ENCODE measurements at regions not wholly inside any gene's neighbourhood (a gene's known extent, or its start where the extent isn't known, plus 50 kb on each side); places are given as distances from the start of the nearest gene placed in this dataset.
"Not testable (repeated sequence)": the region's sequence is repeated elsewhere in the genome, so short reads cannot be mapped to it uniquely, and the experiment has no call there.

DNA sequence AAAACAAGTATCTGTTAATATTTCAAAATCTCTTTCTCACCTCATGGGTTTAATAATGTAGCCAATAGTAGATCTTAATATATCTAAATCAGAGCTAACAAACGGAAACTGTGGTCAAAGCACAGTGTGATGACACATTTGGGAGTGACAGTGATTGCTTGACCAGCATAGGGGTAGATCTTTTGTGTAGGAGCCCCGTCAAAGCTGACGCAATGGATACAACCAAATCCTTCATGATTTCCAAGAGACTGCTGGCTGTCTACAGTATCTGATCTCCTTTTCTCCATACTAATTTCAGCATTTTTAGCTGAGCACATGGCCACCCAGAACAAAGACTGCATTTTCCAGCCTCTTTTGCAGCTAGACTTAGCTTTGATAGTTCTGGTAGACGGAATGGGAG, 299.3 kb upstream of the ECI2 start:
- H3K4me3 ChIP-seq (ENCODE audit: low read depth in 1 of 2, low read length in 2 of 2) = no peak overlapping the region
- peaks cover 0 to 4% of the 10 kb centered on the region in 2 donors for H3K27me3 ChIP-seq (ENCODE audit: control insufficient read depth in 1 of 2, insufficient read depth in 2 of 2, low read length in 2 of 2)
- H3K9ac ChIP-seq (ENCODE audit: low read depth in 1 of 2, low read length in 2 of 2) = no peak overlapping the region
- H3K36me3 ChIP-seq (ENCODE audit: control insufficient read depth in 1 of 2, insufficient read depth in 2 of 2, low read length in 2 of 2) = no peaks in the 10 kb centered on the region
- no peak overlapping the region for H3K27ac ChIP-seq (ENCODE audit: low read depth, low read length)
- no peaks in the 10 kb centered on the region for H3K4me1 ChIP-seq (ENCODE audit: control insufficient read depth in 1 of 2, insufficient read depth in 2 of 2, low read length in 2 of 2)
- no peaks in the 10 kb centered on the region for H3K9me3 ChIP-seq (ENCODE audit: control insufficient read depth in 1 of 2, low read length in 2 of 2)

DNA sequence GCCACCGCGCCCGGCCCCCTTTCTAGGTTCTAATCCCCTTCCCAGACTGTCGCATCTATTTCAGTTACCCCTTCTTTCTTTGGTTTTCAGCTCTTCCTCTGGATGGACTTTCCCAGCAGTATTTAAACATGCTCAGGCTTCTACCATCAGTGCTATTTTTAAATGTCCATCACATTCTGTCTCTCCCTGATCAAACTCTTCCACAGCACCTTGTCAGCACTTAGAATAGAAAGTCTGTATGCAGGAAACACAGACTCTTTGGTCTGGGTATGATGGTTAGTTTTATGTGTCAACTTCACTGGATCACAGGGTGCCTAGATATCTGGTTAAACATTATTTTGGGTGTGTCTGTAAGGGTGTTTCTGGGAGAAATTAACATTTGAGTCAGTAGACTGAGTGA, 297.8 kb upstream of the ECI2 start:
- Histone ChIP-seq H3K36me3 (ENCODE audit: control insufficient read depth in 1 of 2, insufficient read depth in 2 of 2, low read length in 2 of 2) (no peaks in the 10 kb centered on the region), H3K4me1 (ENCODE audit: control insufficient read depth in 1 of 2, insufficient read depth in 2 of 2, low read length in 2 of 2) (no peaks in the 10 kb centered on the region), H3K27ac (ENCODE audit: low read depth, low read length) (no peak overlapping the region), H3K9me3 (ENCODE audit: control insufficient read depth in 1 of 2, low read length in 2 of 2) (no peaks in the 10 kb centered on the region), H3K27me3 (ENCODE audit: control insufficient read depth in 1 of 2, insufficient read depth in 2 of 2, low read length in 2 of 2) (peaks cover 0 to 4% of the 10 kb centered on the region in 2 donors), H3K9ac (ENCODE audit: low read depth in 1 of 2, low read length in 2 of 2) (no peak overlapping the region), H3K4me3 (ENCODE audit: low read depth in 1 of 2, low read length in 2 of 2) (no peak overlapping the region)

DNA sequence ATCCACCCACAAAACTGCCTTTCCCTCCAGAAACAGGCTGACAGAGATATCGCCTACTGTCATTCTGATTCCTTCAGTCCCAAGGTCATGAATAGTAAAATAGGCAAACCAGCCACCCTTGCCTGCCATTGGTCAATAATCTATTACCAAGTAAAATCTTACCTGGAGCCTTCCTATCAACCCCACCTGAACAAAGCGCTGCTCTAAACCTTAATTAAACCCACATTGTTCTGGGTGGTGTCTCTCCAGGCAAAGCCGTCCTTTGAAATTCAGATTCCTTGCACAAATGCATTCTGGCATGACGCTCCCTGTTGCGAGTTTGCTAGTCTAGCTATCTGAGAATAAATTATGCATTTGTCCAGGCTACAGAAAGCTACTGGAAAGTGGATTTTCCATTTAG, 291.6 kb upstream of the ECI2 start:
- H3K27ac ChIP-seq (ENCODE audit: low read depth, low read length) = no peak overlapping the region
- H3K4me1 ChIP-seq (ENCODE audit: control insufficient read depth in 1 of 2, insufficient read depth in 2 of 2, low read length in 2 of 2) = no peaks in the 10 kb centered on the region
- no peak overlapping the region for H3K4me3 ChIP-seq (ENCODE audit: low read depth in 1 of 2, low read length in 2 of 2)
- H3K27me3 ChIP-seq (ENCODE audit: control insufficient read depth in 1 of 2, insufficient read depth in 2 of 2, low read length in 2 of 2) = no peaks in the 10 kb centered on the region
- no peak overlapping the region for H3K9ac ChIP-seq (ENCODE audit: low read depth in 1 of 2, low read length in 2 of 2)
- H3K36me3 ChIP-seq (ENCODE audit: control insufficient read depth in 1 of 2, insufficient read depth in 2 of 2, low read length in 2 of 2) = no peaks in the 10 kb centered on the region
- no peaks in the 10 kb centered on the region for H3K9me3 ChIP-seq (ENCODE audit: control insufficient read depth in 1 of 2, low read length in 2 of 2)

DNA sequence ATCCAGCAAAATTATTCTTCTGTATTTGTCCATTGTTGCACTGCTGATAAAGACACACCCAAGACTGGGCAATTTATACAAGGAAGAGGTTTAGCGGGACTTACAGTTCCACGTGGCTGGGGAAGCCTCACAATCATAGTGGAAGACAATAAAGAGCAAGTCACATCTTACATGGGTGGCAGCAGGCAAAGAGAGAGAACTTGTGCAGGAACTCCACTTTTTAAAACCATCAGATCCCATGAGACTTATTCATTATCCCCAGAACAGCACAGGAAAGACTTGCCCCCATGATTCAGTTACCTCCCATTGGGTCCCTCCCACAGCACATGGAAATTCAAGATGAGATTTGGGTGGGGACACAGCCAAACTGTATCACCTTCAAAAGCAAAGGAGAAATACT, 286.5 kb upstream of the ECI2 start:
- no peaks in the 10 kb centered on the region for H3K4me1 ChIP-seq (ENCODE audit: control insufficient read depth in 1 of 2, insufficient read depth in 2 of 2, low read length in 2 of 2)
- H3K27me3 ChIP-seq (ENCODE audit: control insufficient read depth in 1 of 2, insufficient read depth in 2 of 2, low read length in 2 of 2) = no peaks in the 10 kb centered on the region
- no peak overlapping the region for H3K9ac ChIP-seq (ENCODE audit: low read depth in 1 of 2, low read length in 2 of 2)
- no peak overlapping the region for H3K4me3 ChIP-seq (ENCODE audit: low read depth in 1 of 2, low read length in 2 of 2)
- no peaks in the 10 kb centered on the region for H3K9me3 ChIP-seq (ENCODE audit: control insufficient read depth in 1 of 2, low read length in 2 of 2)
- H3K27ac ChIP-seq (ENCODE audit: low read depth, low read length) = no peak overlapping the region
- no peaks in the 10 kb centered on the region for H3K36me3 ChIP-seq (ENCODE audit: control insufficient read depth in 1 of 2, insufficient read depth in 2 of 2, low read length in 2 of 2)

DNA sequence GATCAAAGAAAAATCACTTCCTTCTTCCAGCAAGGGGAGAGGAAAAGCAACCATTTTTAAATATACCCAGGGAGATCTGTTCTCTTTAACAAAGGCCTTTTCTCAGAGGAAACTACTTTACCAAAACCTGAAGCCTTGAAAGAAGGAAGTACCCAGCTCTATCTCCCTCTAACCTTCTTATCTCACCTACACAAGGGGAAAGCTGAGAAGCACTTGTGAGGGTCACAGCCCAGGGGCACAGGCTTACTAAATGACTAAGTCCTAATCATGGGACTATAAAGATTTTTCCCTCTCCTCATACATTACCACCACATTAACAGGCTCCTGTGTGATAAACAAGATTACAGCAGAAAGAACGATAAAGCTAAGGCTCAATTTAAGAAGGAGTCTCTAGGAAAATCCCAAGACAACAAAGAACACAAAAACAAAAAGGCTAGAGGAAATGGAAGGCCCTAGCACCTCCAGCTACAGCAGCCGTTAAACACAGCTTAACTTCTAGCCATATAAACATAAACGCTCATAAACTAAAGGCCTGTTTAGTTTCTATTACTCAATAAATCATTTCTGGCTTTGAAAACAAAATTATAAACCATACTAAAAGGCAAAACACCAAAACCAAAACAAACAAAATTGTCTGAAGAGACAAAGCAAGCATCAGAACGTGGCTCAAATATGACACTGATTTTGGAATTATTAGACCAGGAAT, 284.9 kb upstream of the ECI2 start:
- Histone ChIP-seq H3K9ac (ENCODE audit: low read depth in 1 of 2, low read length in 2 of 2) (no peak overlapping the region), H3K9me3 (ENCODE audit: control insufficient read depth in 1 of 2, low read length in 2 of 2) (no peaks in the 10 kb centered on the region), H3K27ac (ENCODE audit: low read depth, low read length) (no peak overlapping the region), H3K4me3 (ENCODE audit: low read depth in 1 of 2, low read length in 2 of 2) (no peak overlapping the region), H3K27me3 (ENCODE audit: control insufficient read depth in 1 of 2, insufficient read depth in 2 of 2, low read length in 2 of 2) (no peaks in the 10 kb centered on the region), H3K4me1 (ENCODE audit: control insufficient read depth in 1 of 2, insufficient read depth in 2 of 2, low read length in 2 of 2) (no peaks in the 10 kb centered on the region), H3K36me3 (ENCODE audit: control insufficient read depth in 1 of 2, insufficient read depth in 2 of 2, low read length in 2 of 2) (no peaks in the 10 kb centered on the region)

DNA sequence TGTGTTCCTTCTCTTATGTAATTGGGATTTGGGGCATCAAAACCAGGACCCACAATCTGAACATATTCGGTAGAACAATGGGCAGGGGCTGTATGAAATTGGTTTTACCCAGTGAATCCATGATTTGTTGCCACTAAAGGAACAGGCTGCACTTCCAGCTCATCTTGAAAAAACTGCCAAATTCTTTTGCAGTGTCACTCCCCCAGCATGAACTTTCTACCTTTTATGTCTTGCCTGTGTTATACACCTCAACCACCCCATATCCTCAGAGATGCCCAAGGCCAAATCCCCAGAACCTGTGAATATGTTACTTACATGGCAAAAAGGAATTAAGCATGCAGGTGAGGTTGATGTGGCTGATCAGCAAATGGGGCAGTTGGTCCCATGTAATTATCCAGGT, 280.2 kb upstream of the ECI2 start:
- Histone ChIP-seq H3K9ac (ENCODE audit: low read depth in 1 of 2, low read length in 2 of 2) (no peak overlapping the region), H3K36me3 (ENCODE audit: control insufficient read depth in 1 of 2, insufficient read depth in 2 of 2, low read length in 2 of 2) (no peaks in the 10 kb centered on the region), H3K27ac (ENCODE audit: low read depth, low read length) (no peak overlapping the region), H3K4me3 (ENCODE audit: low read depth in 1 of 2, low read length in 2 of 2) (no peak overlapping the region), H3K27me3 (ENCODE audit: control insufficient read depth in 1 of 2, insufficient read depth in 2 of 2, low read length in 2 of 2) (no peaks in the 10 kb centered on the region), H3K4me1 (ENCODE audit: control insufficient read depth in 1 of 2, insufficient read depth in 2 of 2, low read length in 2 of 2) (no peaks in the 10 kb centered on the region), H3K9me3 (ENCODE audit: control insufficient read depth in 1 of 2, low read length in 2 of 2) (no peaks in the 10 kb centered on the region)

DNA sequence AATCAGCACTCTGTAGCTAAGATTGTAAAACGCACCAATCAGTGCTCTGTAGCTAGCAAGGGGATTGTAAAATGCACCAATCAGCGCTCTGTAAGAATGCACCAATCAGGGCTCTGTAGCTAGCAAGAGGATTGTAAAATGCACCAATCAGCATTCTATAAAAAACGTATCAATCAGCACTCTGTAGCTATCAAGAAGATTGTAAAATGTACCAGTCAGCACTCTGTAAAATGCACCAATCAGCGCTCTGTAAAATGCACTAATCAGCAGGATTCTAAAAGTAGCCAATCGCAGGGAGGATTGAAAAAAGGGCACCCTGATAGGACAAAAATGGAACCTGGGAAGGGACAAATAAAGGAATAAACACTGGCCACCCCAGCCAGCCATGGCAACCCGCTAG, 278.7 kb upstream of the ECI2 start:
- H3K4me1 ChIP-seq (ENCODE audit: control insufficient read depth in 1 of 2, insufficient read depth in 2 of 2, low read length in 2 of 2); H3K9me3 ChIP-seq (ENCODE audit: control insufficient read depth in 1 of 2, low read length in 2 of 2); H3K27ac ChIP-seq (ENCODE audit: low read depth, low read length); H3K4me3 ChIP-seq (ENCODE audit: low read depth in 1 of 2, low read length in 2 of 2); H3K27me3 ChIP-seq (ENCODE audit: control insufficient read depth in 1 of 2, insufficient read depth in 2 of 2, low read length in 2 of 2); H3K9ac ChIP-seq (ENCODE audit: low read depth in 1 of 2, low read length in 2 of 2); H3K36me3 ChIP-seq (ENCODE audit: control insufficient read depth in 1 of 2, insufficient read depth in 2 of 2, low read length in 2 of 2): not testable (repeated sequence)

DNA sequence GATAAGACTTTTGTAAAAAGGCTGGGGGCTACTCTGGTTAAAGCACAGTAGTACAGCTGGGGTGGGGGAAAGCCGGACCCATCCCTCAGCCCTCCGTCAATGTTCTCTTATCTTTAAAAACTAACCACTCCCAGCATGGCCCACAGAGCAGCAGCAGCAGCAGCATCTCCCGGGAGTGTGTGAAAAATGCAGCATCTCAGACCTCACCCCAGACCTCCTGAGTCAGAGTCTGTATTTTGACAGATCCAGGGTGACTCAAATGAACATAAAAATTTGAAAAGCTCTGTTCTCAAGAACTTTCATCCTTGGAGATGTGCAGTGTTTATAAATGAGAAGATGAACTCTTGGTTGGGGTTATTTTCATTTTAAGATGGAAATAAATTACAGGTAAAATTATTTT, 277.7 kb upstream of the ECI2 start:
- no peaks in the 10 kb centered on the region for H3K9me3 ChIP-seq (ENCODE audit: control insufficient read depth in 1 of 2, low read length in 2 of 2)
- H3K9ac ChIP-seq (ENCODE audit: low read depth in 1 of 2, low read length in 2 of 2) = no peak overlapping the region
- no peak overlapping the region for H3K27ac ChIP-seq (ENCODE audit: low read depth, low read length)
- H3K4me1 ChIP-seq (ENCODE audit: control insufficient read depth in 1 of 2, insufficient read depth in 2 of 2, low read length in 2 of 2) = no peaks in the 10 kb centered on the region
- no peak overlapping the region for H3K4me3 ChIP-seq (ENCODE audit: low read depth in 1 of 2, low read length in 2 of 2)
- no peaks in the 10 kb centered on the region for H3K36me3 ChIP-seq (ENCODE audit: control insufficient read depth in 1 of 2, insufficient read depth in 2 of 2, low read length in 2 of 2)
- H3K27me3 ChIP-seq (ENCODE audit: control insufficient read depth in 1 of 2, insufficient read depth in 2 of 2, low read length in 2 of 2) = no peaks in the 10 kb centered on the region

DNA sequence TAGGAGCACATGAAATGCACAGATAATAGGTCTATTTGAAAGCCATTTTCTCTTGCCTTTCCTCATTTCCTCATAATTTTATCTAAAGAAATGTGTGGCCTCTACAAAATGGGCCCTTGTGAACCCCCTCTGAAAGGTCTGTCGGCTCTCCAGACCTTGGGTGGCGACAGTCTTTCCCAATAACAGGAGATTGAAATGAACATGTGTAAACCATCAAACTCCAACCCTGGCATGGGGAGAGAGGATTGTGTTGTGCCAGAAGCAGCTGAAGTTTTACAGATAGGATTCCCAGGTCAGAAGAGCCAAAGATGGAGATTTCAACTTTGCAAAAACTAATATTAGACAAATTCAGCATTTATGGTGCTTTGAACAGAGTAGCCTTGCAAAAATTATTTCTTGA, 277.1 kb upstream of the ECI2 start:
- Histone ChIP-seq H3K27ac (ENCODE audit: low read depth, low read length) (no peak overlapping the region), H3K4me3 (ENCODE audit: low read depth in 1 of 2, low read length in 2 of 2) (no peak overlapping the region), H3K4me1 (ENCODE audit: control insufficient read depth in 1 of 2, insufficient read depth in 2 of 2, low read length in 2 of 2) (no peaks in the 10 kb centered on the region), H3K9me3 (ENCODE audit: control insufficient read depth in 1 of 2, low read length in 2 of 2) (no peaks in the 10 kb centered on the region), H3K9ac (ENCODE audit: low read depth in 1 of 2, low read length in 2 of 2) (no peak overlapping the region), H3K36me3 (ENCODE audit: control insufficient read depth in 1 of 2, insufficient read depth in 2 of 2, low read length in 2 of 2) (no peaks in the 10 kb centered on the region), H3K27me3 (ENCODE audit: control insufficient read depth in 1 of 2, insufficient read depth in 2 of 2, low read length in 2 of 2) (no peaks in the 10 kb centered on the region)

DNA sequence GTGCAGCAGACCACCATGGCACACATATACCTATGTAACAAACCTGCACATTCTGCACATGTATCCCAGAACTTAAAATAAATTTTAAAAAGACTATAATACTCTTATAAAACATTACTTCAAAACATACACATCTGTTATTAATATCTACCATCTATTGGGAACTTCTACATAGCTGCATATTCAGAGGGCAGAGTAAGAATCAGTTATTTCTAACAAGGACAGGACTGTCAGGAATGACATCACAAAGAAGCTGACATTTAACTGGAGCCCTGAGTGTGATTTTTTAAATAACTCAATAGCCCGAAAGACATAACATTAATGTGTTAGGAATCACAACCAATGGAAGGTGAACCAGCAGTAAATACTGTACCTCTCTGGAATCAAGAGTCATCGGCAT, 276.7 kb upstream of the ECI2 start:
- Histone ChIP-seq H3K27ac (ENCODE audit: low read depth, low read length) (no peak overlapping the region), H3K27me3 (ENCODE audit: control insufficient read depth in 1 of 2, insufficient read depth in 2 of 2, low read length in 2 of 2) (no peaks in the 10 kb centered on the region), H3K9me3 (ENCODE audit: control insufficient read depth in 1 of 2, low read length in 2 of 2) (no peaks in the 10 kb centered on the region), H3K9ac (ENCODE audit: low read depth in 1 of 2, low read length in 2 of 2) (no peak overlapping the region), H3K36me3 (ENCODE audit: control insufficient read depth in 1 of 2, insufficient read depth in 2 of 2, low read length in 2 of 2) (no peaks in the 10 kb centered on the region), H3K4me3 (ENCODE audit: low read depth in 1 of 2, low read length in 2 of 2) (no peak overlapping the region), H3K4me1 (ENCODE audit: control insufficient read depth in 1 of 2, insufficient read depth in 2 of 2, low read length in 2 of 2) (no peaks in the 10 kb centered on the region)

DNA sequence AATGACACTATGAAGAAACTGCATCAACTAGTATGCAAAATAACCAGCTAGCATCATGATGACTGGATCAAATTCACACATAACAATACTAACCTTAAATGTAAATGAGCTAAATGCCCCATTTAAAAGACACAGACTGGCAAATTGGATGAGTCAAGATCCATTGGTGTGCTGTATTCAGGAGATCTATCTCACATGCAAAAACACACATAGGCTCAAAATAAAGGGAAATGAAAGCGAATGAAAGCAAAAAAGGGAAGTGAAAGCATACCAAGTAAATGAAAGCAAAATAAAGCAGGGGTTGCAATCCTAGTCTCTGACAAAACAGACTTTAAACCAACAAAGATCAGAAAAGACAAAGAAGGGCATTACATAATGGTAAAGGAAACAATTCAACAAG, 272.3 kb upstream of the ECI2 start:
- H3K27ac ChIP-seq (ENCODE audit: low read depth, low read length); H3K4me3 ChIP-seq (ENCODE audit: low read depth in 1 of 2, low read length in 2 of 2): not testable (repeated sequence)

More for the DNA sequence above, 272.3 kb upstream of the ECI2 start:
- H3K4me1 ChIP-seq (ENCODE audit: control insufficient read depth in 1 of 2, insufficient read depth in 2 of 2, low read length in 2 of 2); H3K27me3 ChIP-seq (ENCODE audit: control insufficient read depth in 1 of 2, insufficient read depth in 2 of 2, low read length in 2 of 2); H3K9me3 ChIP-seq (ENCODE audit: control insufficient read depth in 1 of 2, low read length in 2 of 2); H3K36me3 ChIP-seq (ENCODE audit: control insufficient read depth in 1 of 2, insufficient read depth in 2 of 2, low read length in 2 of 2); H3K9ac ChIP-seq (ENCODE audit: low read depth in 1 of 2, low read length in 2 of 2): not testable (repeated sequence)

All from duodenal mucosa (tissue), 2 donors.